NT2/D1 (cell line): ENCODE measurements at regions not wholly inside any gene's neighbourhood (a gene's known extent, or its start where the extent isn't known, plus 50 kb on each side); places are given as distances from the start of the nearest gene placed in this dataset.

Experiments
- DNase-seq: peaks from one replicate; pipeline ENCODE4 v3.0.0-alpha.2; 2011; ENCODE audit warnings: low read depth, low spot score
- H3K27me3 ChIP-seq: 2 replicates; pipeline ENCODE4 v1.6.0; 2011; ENCODE audit warnings: mild to moderate bottlenecking; ENCODE audit not compliant: insufficient read length, insufficient read depth
- H3K36me3 ChIP-seq: 2 replicates; pipeline ENCODE4 v1.6.1; 2011; ENCODE audit warnings: mild to moderate bottlenecking, low read length, mixed read lengths; ENCODE audit not compliant: insufficient read depth, insufficient read length
- H3K4me1 ChIP-seq: 2 replicates; pipeline ENCODE4 v1.5.1; 2011; ENCODE audit not compliant: insufficient read depth, insufficient read length
- H3K4me3 ChIP-seq: 2 replicates; pipeline ENCODE4 v1.5.1; 2011; ENCODE audit warnings: low read depth; ENCODE audit not compliant: insufficient read length
- H3K9ac ChIP-seq: 2 replicates; pipeline ENCODE4 v1.6.0; 2011; ENCODE audit warnings: low read depth; ENCODE audit not compliant: insufficient read length
- H3K9me3 ChIP-seq: 2 replicates; pipeline ENCODE4 v1.5.1; 2011; ENCODE audit warnings: mild to moderate bottlenecking, low read length; ENCODE audit not compliant: insufficient read depth
- SUZ12 ChIP-seq: IDR thresholded peaks from 2 replicates; pipeline ENCODE4 v1.6.1; 2011; ENCODE audit not compliant: insufficient read length, insufficient read depth; ENCODE audit errors: extremely low read depth
- YY1 ChIP-seq: IDR thresholded peaks from 2 replicates; pipeline ENCODE4 v1.6.1; 2011; ENCODE audit not compliant: insufficient read length, insufficient read depth
- ZNF274 ChIP-seq: IDR thresholded peaks from 2 replicates; pipeline ENCODE4 v1.6.1; 2011; ENCODE audit warnings: mild to moderate bottlenecking, low read depth, low read length

DNA sequence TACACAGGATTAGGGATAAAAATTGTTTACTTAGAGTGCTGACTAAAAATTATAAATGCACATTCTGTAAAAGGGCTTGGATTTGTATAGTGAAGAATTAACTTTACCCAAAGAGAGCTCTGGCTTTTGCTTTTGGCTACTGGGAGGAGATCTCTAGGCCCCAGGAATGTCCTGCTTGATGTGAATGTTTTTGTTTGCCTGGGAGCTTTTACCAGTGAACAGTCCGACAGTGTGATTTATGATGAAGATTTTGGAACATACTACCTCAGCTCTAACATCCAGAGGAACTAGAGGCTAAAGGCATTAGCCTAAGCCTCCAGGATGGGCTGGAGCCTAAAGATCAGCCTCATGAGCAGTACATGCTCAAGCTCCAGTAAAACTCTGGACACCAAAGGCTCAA lies 103.7 kb upstream of the RFX3 start:
- H3K9ac ChIP-seq: no peak overlapping the region
- no peaks in the 10 kb centered on the region for H3K27me3 ChIP-seq
- no peaks in the 10 kb centered on the region for H3K4me1 ChIP-seq
- H3K36me3 ChIP-seq: no peaks in the 10 kb centered on the region
- TF ChIP-seq SUZ12 (no peak), YY1 (no peak), ZNF274 (no peak)
- H3K9me3 ChIP-seq: no peaks in the 10 kb centered on the region
- DNase-seq: no peak
- H3K4me3 ChIP-seq: no peak overlapping the region

DNA sequence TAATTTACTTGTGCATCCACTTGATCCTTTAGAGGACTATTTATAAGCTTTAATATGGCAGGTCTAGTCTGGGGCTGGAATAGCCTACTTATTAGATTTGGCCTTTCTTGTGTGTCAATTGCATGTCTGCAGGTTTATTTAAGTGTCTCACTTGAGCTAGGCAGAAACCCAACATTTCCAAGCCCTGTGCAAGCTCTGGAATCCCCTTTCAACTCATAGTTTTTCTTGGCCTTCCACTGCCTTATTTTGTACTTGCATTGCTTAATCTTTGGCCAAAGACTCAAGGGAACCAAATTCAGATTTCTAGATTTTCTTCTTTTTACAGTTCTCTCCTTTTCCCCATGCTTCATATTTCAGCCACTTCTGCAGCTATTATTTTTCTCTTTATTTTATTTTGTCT lies 102.4 kb upstream of the RFX3 start:
- no peak overlapping the region for H3K9ac ChIP-seq
- no peaks in the 10 kb centered on the region for H3K36me3 ChIP-seq
- no peaks in the 10 kb centered on the region for H3K4me1 ChIP-seq
- no peaks in the 10 kb centered on the region for H3K9me3 ChIP-seq
- H3K27me3 ChIP-seq: no peaks in the 10 kb centered on the region
- H3K4me3 ChIP-seq: no peak overlapping the region
- no peak for DNase-seq
- no peak for TF ChIP-seq YY1
- TF ChIP-seq ZNF274: no peak
- TF ChIP-seq SUZ12: no peak

DNA sequence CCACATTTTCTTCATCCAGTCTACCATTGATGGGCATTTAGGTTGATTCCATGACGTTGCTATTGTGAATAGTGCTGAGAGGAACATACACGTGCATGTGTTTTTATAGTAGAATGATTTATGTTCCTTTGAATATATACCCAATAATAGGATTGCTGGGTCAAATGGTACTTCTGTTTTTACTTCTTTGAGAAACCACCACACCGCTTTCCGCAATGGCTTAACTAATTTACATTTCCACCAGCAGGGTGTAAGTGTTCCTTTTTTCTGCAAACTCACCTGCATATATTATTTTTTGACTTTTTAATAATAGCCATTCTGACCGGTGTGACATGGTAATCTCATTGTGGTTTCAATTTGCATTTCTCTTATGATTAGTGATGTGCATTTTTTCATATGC lies 82.2 kb upstream of the RFX3 start:
- no peaks in the 10 kb centered on the region for H3K4me1 ChIP-seq
- no peak overlapping the region for H3K9ac ChIP-seq
- TF ChIP-seq YY1 (no peak), ZNF274 (no peak), SUZ12 (no peak)
- DNase-seq: no peak
- H3K36me3 ChIP-seq: no peaks in the 10 kb centered on the region
- H3K27me3 ChIP-seq: no peaks in the 10 kb centered on the region
- no peaks in the 10 kb centered on the region for H3K9me3 ChIP-seq
- no peak overlapping the region for H3K4me3 ChIP-seq

DNA sequence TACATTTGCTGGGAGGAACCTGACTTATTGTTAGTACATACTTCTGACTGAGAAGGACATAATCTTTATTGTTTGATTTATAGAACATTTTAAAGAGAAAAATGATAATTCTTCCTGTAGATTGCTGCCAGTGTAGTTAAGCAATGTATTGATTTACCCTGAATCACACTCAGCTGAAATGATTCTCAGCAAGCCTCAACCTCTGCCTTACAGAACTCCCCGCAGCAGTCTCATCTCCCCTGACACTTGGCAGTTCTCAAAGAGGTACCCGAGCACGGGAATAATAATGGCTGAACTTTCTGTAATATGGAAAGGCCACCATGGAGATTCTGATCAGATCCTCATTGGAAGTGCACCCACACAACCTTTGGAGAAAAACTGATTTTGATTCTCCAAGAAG lies 74.9 kb upstream of the RFX3 start:
- Histone ChIP-seq H3K27me3 (no peaks in the 10 kb centered on the region), H3K4me1 (no peaks in the 10 kb centered on the region), H3K9me3 (no peaks in the 10 kb centered on the region), H3K9ac (no peak overlapping the region), H3K36me3 (no peaks in the 10 kb centered on the region), H3K4me3 (no peak overlapping the region)
- DNase-seq: no peak
- TF ChIP-seq YY1 (no peak), ZNF274 (no peak), SUZ12 (no peak)

DNA sequence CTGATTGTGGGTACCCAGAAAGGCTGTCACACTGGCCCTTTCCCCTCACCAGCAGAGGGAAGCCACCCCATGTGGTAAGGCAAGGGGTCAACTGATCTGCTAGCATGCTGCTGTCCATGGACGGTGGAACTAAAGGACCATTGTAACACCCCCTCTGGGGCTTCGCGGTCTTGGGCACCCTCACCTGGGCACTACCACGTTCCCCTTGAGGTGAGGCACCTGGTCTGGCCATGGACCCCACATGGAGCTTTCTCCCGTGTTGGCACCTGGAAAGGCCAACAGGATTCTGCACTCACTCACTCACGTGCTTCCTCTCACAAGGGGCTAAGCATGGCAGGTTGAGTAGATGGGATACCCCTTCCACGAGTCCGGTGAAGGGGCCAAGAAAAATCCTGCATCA lies 72.0 kb upstream of the RFX3 start:
- no peak for DNase-seq
- Histone ChIP-seq H3K27me3 (no peaks in the 10 kb centered on the region), H3K4me3 (no peak overlapping the region), H3K9me3 (no peaks in the 10 kb centered on the region), H3K36me3 (no peaks in the 10 kb centered on the region), H3K9ac (no peak overlapping the region), H3K4me1 (no peaks in the 10 kb centered on the region)
- TF ChIP-seq ZNF274 (no peak), SUZ12 (no peak), YY1 (no peak)

DNA sequence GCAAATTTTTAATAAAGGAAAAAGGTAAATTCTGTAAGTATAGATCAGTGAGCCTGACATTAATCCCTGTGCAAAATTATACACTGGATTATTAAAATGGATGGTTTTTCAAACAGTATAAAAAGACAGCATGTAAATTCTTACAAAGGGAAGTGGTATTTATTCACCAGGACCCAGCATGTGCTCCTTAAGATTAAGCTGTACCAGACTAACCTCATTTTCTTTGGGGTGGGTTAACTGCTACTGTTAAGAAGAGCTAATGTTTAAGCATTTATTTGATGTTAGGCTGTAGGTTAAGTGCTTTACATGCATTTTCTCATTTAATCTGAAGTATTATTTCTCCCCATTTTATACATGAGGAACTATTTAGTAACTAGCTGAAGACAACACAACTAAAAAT lies 60.3 kb upstream of the RFX3 start:
- DNase-seq: no peak
- H3K4me3 ChIP-seq: no peak overlapping the region
- TF ChIP-seq ZNF274 (no peak), SUZ12 (no peak), YY1 (no peak)

DNA sequence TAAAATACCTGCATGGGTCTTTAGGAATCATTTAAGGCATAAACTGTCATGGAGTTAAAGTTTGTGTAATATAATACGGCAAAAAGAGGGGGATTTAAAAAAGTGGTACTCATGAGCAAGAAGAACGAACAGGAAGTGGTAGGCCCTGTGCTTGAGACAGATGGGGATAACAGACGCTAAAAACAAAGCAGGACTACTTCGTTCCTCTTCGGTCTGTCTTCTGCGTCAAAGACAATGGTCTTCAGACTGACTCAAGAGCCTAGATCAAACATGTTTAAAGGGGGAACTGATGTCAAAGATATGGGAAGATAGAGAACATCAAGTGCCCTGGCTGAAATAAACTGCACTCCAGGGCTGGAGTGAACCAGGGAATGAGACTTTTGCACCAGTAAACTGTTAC lies 59.8 kb upstream of the RFX3 start:
- Histone ChIP-seq H3K36me3 (no peaks in the 10 kb centered on the region), H3K9me3 (peaks cover 9% of the 10 kb centered on the region; the same call in 1 of the 2 replicates), H3K4me1 (no peaks in the 10 kb centered on the region), H3K27me3 (no peaks in the 10 kb centered on the region), H3K4me3 (no peak overlapping the region), H3K9ac (no peak overlapping the region)
- TF ChIP-seq YY1 (no peak), ZNF274 (no peak), SUZ12 (no peak)
- DNase-seq: no peak

More for the DNA sequence above, 60.3 kb upstream of the RFX3 start:
- H3K36me3 ChIP-seq: no peaks in the 10 kb centered on the region
- peaks cover 6% of the 10 kb centered on the region; the same call in 1 of the 2 replicates for H3K9me3 ChIP-seq
- no peak overlapping the region for H3K9ac ChIP-seq
- no peaks in the 10 kb centered on the region for H3K27me3 ChIP-seq
- no peaks in the 10 kb centered on the region for H3K4me1 ChIP-seq
